Glutamatergic neuron (in vitro differentiated cells): ENCODE measurements at regions not wholly inside any gene's neighbourhood (a gene's known extent, or its start where the extent isn't known, plus 50 kb on each side); places are given as distances from the start of the nearest gene placed in this dataset.

Experiments used
- DNase-seq: peaks from one replicate; pipeline ENCODE4 v3.0.0; 2022
- H3K27ac Mint-ChIP-seq: one replicate; pipeline ENCODE4 v1.8.0; 2020; ENCODE audit warnings: mild to moderate bottlenecking, mixed read lengths, inconsistent platforms; ENCODE audit not compliant: unreplicated experiment
- H3K27me3 Mint-ChIP-seq: one replicate; pipeline ENCODE4 v1.8.0; 2020; ENCODE audit warnings: mild to moderate bottlenecking, moderate library complexity, mixed read lengths, inconsistent platforms; ENCODE audit not compliant: unreplicated experiment
- H3K36me3 Mint-ChIP-seq: one replicate; pipeline ENCODE4 v1.8.0; 2020; ENCODE audit warnings: mild to moderate bottlenecking, mixed read lengths, inconsistent platforms; ENCODE audit not compliant: unreplicated experiment
- H3K4me1 Mint-ChIP-seq: one replicate; pipeline ENCODE4 v1.8.0; 2020; ENCODE audit warnings: mild to moderate bottlenecking, low read depth, mixed read lengths, inconsistent platforms; ENCODE audit not compliant: unreplicated experiment
- H3K4me3 Mint-ChIP-seq: one replicate; pipeline ENCODE4 v1.8.0; 2020; ENCODE audit warnings: mild to moderate bottlenecking, mixed read lengths, inconsistent platforms; ENCODE audit not compliant: unreplicated experiment
- H3K9me3 Mint-ChIP-seq: one replicate; pipeline ENCODE4 v1.8.0; 2020; ENCODE audit warnings: mild to moderate bottlenecking, moderate library complexity, mixed read lengths, inconsistent platforms; ENCODE audit not compliant: unreplicated experiment
- TF ChIP-seq, protein P1 (sequence below): fragments of 200-600 bp; sonication (generic); IDR thresholded peaks from one replicate; pipeline ENCODE4 v1.5.0; 2021; ENCODE audit not compliant: partially characterized antibody, unreplicated experiment

DNA sequence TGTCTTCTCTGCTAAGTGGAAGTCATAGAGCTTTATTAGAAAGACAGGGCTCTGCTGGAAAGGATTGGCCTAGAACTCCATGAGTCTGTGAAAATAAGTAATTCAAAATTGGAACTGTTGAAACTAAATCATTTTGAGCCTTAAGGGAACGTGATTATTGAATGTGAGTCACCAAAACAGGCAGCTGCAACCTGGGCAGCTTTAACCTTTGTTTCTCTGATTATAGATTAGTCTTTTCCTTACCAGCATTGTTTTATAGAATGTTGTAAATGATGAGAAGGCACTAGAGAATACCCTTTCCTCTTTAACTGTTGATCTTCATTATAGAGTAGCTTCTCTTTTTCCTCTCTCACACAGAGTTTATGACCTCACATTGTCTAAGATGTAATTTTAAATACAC is 638.8 kb upstream of the SLITRK6 start:
- peaks cover 19% of the 10 kb centered on the region for H3K36me3 Mint-ChIP-seq
- H3K9me3 Mint-ChIP-seq, result peaks cover 7% of the 10 kb centered on the region
- no peaks in the 10 kb centered on the region for H3K4me1 Mint-ChIP-seq
- no peak for DNase-seq
- H3K4me3 Mint-ChIP-seq, result no peak overlapping the region
- H3K27ac Mint-ChIP-seq, result no peak overlapping the region
- TF ChIP-seq, protein P1, sequence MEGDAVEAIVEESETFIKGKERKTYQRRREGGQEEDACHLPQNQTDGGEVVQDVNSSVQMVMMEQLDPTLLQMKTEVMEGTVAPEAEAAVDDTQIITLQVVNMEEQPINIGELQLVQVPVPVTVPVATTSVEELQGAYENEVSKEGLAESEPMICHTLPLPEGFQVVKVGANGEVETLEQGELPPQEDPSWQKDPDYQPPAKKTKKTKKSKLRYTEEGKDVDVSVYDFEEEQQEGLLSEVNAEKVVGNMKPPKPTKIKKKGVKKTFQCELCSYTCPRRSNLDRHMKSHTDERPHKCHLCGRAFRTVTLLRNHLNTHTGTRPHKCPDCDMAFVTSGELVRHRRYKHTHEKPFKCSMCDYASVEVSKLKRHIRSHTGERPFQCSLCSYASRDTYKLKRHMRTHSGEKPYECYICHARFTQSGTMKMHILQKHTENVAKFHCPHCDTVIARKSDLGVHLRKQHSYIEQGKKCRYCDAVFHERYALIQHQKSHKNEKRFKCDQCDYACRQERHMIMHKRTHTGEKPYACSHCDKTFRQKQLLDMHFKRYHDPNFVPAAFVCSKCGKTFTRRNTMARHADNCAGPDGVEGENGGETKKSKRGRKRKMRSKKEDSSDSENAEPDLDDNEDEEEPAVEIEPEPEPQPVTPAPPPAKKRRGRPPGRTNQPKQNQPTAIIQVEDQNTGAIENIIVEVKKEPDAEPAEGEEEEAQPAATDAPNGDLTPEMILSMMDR, result no peak
- H3K27me3 Mint-ChIP-seq, result no peaks in the 10 kb centered on the region

DNA sequence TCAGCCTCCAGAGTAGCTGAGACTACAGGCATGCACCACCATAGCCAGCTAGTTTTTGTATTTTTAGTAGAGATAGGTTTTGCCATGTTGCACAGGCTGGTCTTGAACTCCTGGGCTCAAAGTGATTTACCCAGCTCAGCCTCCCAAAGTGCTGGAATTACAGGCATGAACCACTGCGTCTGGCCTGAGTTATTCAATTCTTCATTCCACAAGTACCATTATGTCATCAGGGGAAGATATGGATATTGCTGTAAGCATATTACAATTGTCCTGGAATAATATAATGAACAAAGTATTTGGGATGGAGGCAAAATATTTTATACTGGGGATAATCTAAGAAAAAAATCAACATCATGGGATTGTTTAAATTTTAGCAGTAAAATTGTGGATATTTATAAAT is 646.0 kb upstream of the SLITRK6 start:
- Mint-ChIP-seq H3K27me3 (no peaks in the 10 kb centered on the region), H3K4me3 (no peak overlapping the region), H3K9me3 (peaks cover 3% of the 10 kb centered on the region), H3K36me3 (no peaks in the 10 kb centered on the region), H3K27ac (no peak overlapping the region), H3K4me1 (no peaks in the 10 kb centered on the region)
- DNase-seq, result no peak
- TF ChIP-seq, protein P1, result no peak

DNA sequence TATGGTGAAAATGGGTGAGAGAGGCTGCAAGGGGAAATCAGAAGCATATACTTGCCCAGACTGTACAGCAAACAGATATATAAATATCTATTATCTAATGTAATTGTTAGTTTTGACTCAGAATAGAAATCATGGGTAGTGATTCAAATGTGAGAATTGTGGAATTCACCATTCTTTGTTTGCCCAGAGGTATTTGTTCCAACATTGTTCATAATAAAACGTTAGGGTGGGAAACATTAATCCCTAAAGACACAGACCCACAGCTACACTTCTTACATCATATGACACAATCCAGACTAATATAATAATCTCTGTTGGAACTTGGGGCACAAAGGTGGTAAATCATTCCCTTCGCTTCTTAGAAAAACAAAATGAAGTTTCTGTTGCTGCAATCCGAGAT is 646.5 kb upstream of the SLITRK6 start:
- TF ChIP-seq, protein P1, result no peak
- Mint-ChIP-seq H3K27ac (no peak overlapping the region), H3K4me1 (no peaks in the 10 kb centered on the region), H3K9me3 (peaks cover 3% of the 10 kb centered on the region), H3K4me3 (no peak overlapping the region), H3K36me3 (no peaks in the 10 kb centered on the region), H3K27me3 (no peaks in the 10 kb centered on the region)
- DNase-seq, result no peak

DNA sequence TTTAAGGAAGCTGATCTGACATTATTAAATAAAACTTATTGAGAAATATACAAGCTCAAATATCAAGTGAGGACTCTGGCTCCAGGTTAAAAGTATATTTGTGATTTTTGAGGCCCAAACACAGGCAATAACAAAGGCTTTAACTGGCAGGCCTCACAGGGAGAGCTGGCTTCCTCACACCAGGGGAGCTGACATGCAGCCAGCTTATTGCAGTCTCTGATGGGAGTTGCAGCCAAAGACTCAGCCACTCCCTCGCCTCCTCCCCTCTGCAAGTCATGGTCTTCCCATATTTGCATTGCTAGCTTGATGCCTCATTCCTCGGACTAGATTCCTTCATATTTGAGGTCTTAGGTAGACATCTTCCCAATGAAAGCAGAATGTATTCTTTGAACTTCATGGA is 647.1 kb upstream of the SLITRK6 start:
- Mint-ChIP-seq H3K27me3 (no peaks in the 10 kb centered on the region), H3K9me3 (no peaks in the 10 kb centered on the region), H3K36me3 (no peaks in the 10 kb centered on the region), H3K27ac (no peak overlapping the region), H3K4me1 (no peaks in the 10 kb centered on the region), H3K4me3 (no peak overlapping the region)
- DNase-seq, result peak; percentile 38
- TF ChIP-seq, protein P1, result no peak

DNA sequence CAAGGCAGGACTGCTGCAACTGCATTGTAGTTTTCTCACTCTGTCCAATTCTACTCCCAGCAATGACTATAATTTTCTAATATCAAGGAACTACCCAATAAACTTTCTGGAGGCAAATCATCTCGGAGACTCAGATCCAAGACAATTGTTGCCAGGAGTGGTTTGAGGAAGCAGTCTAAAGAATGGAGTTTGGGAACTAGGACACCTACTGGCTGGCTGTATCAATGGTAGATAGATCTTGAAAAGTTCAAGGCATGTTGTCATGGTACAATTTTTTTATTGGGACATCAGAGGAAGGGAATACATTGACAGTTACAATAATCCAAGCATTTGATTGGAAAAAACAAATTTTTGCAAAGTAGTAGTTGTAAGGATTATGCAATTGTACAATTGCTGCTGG is 648.3 kb upstream of the SLITRK6 start:
- no peaks in the 10 kb centered on the region for H3K9me3 Mint-ChIP-seq
- TF ChIP-seq, protein P1, result no peak

More for the DNA sequence above, 648.3 kb upstream of the SLITRK6 start:
- Mint-ChIP-seq H3K27me3 (no peaks in the 10 kb centered on the region), H3K4me1 (no peaks in the 10 kb centered on the region), H3K36me3 (no peaks in the 10 kb centered on the region), H3K4me3 (no peak overlapping the region), H3K27ac (no peak overlapping the region)
- no peak for DNase-seq
